ENCODE measurements at regions not wholly inside any gene's neighbourhood (a gene's known extent, or its start where the extent isn't known, plus 50 kb on each side); places are given as distances from the start of the nearest gene placed in this dataset.

DNA sequence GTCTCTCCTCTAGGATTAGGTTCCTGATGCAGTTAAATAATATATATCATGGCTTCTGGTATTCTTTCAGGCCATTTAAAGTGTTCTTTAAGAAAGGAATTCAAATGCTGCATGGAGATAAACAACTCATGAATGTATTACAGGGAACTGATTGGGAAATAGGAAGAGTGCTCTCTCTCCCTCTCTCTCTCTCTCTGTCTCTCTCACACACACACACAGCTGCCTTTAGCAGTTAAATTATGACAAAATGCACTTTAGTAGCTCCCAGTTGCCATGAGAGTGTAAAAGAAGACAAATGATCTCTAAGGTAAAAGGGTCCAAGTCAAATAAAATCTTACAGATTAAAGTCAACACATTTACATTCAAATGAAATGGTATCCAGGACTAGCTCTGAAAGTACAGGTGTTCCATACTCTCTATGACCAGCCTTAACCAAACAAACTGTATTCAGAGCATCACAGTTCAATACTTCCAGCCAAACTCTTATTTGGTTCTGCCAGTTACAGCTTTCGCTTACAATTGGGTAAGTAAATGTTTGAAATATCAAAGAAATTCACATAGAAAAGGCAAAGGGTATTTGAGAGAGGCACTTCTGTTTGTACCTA, 94.7 kb upstream of the CXXC4 start:
- H3K27ac Mint-ChIP-seq: no peak overlapping the region
- H3K4me3 Mint-ChIP-seq: no peak overlapping the region
- no peaks in the 10 kb centered on the region for H3K36me3 Mint-ChIP-seq (ENCODE audit: low read depth)
- DNase-seq: no peak
- no peaks in the 10 kb centered on the region; the same call in 1 of the 2 replicates for H3K27me3 Mint-ChIP-seq (ENCODE audit: insufficient read depth)
- H3K9me3 Mint-ChIP-seq: peaks cover 45% of the 10 kb centered on the region
- no peaks in the 10 kb centered on the region for H3K4me1 Mint-ChIP-seq (ENCODE audit: low read depth)
- TF ChIP-seq CTCF (IDR thresholded peaks at IDR 0.05): no peak

DNA sequence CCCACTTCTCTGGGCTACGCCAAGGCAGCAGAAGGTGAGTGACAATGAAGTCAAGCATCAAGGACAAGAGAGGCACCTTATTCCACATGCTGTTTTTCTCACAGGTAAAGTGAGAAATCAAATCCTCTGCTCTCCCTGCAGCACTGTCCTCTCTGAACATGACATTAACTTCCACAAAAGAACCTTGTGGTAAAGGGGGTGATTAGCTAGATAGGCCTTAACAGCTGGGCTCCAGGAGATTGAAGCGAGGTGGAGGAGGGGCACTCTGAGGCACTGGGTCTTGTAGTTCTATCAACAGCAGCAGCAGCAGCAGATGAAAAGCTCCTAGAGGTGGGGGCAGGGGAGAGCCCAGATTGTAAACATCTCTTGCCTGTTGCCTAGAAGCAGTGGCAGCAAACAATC, 96.8 kb upstream of the CXXC4 start:
- DNase-seq: no peak
- Mint-ChIP-seq H3K4me3 (no peak overlapping the region), H3K36me3 (ENCODE audit: low read depth) (no peaks in the 10 kb centered on the region), H3K27me3 (ENCODE audit: insufficient read depth) (no peaks in the 10 kb centered on the region; the same call in 1 of the 2 replicates), H3K27ac (no peak overlapping the region), H3K4me1 (ENCODE audit: low read depth) (no peaks in the 10 kb centered on the region), H3K9me3 (peaks cover 48% of the 10 kb centered on the region)
- TF ChIP-seq CTCF (IDR thresholded peaks at IDR 0.05): no peak

DNA sequence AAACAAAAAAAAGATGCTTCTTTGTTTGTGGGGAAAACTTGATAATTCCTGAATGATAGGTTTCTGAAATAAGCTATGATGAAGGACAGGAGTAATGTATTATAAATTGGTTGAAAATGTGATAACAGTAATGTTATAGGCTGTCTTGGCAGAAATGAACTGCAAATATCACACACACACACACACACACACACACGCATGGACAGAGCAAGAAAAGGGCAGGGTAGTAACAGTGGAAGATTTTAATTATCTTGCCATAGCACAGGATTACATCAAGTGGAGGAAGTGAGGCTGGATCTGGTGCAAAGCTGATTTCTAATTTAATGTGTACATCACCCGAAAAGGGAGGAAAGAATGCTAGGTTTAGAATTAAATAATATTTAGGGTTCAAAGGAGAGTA, 97.5 kb upstream of the CXXC4 start:
- Mint-ChIP-seq H3K4me3 (no peak overlapping the region), H3K9me3 (peaks cover 48% of the 10 kb centered on the region), H3K27ac (no peak overlapping the region), H3K36me3 (ENCODE audit: low read depth) (no peaks in the 10 kb centered on the region), H3K4me1 (ENCODE audit: low read depth) (no peaks in the 10 kb centered on the region), H3K27me3 (ENCODE audit: insufficient read depth) (no peaks in the 10 kb centered on the region; the same call in 1 of the 2 replicates)
- TF ChIP-seq CTCF (IDR thresholded peaks at IDR 0.05): no peak
- DNase-seq: no peak

DNA sequence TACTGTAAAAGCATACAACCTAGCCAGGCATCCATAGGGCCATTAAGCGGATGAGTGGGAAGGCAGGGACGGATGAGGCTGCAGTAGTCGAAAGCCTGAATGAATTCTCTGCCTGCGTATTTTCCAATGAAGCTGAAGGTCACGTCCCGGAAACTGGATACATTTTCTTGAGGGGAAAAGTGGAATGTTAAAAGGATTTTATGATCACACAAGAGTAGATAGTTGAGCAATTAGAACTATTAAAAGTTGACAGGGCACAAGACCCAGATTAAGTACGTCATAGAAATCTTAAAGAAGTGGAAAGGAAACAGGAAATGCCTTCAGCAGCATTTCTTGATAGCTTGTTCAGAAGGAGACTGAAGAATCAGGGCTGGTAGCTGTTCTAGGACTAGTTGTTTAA, 98.3 kb upstream of the CXXC4 start:
- no peaks in the 10 kb centered on the region; the same call in 1 of the 2 replicates for H3K27me3 Mint-ChIP-seq (ENCODE audit: insufficient read depth)
- no peak overlapping the region for H3K27ac Mint-ChIP-seq
- no peak for TF ChIP-seq CTCF (IDR thresholded peaks at IDR 0.05)
- no peak for DNase-seq
- no peaks in the 10 kb centered on the region for H3K4me1 Mint-ChIP-seq (ENCODE audit: low read depth)
- peaks cover 43% of the 10 kb centered on the region for H3K9me3 Mint-ChIP-seq
- no peak overlapping the region for H3K4me3 Mint-ChIP-seq
- no peaks in the 10 kb centered on the region for H3K36me3 Mint-ChIP-seq (ENCODE audit: low read depth)

DNA sequence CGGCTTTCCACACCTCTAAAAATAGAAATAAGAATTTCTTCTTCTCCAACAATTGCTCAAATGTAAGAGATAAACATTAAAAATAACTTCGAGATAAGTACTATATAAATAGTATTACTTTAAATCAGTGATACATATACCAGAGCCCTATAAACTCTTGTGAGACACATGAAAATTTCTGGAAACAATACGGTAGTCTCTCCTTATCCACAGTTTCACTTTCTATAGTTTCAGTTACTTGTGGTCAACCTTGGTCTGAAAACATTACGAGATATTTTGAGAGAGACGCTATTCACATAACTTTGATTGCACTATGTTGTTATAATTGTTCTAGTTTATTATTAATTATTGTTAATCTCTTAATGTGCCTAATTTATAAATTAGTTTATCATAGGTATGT, 101.5 kb upstream of the CXXC4 start:
- peaks cover 30% of the 10 kb centered on the region for H3K9me3 Mint-ChIP-seq
- H3K27me3 Mint-ChIP-seq (ENCODE audit: insufficient read depth): no peaks in the 10 kb centered on the region; the same call in 1 of the 2 replicates
- H3K27ac Mint-ChIP-seq: no peak overlapping the region
- H3K4me3 Mint-ChIP-seq: no peak overlapping the region
- H3K36me3 Mint-ChIP-seq (ENCODE audit: low read depth): no peaks in the 10 kb centered on the region
- no peak for TF ChIP-seq CTCF (IDR thresholded peaks at IDR 0.05)
- no peak for DNase-seq
- H3K4me1 Mint-ChIP-seq (ENCODE audit: low read depth): no peaks in the 10 kb centered on the region

DNA sequence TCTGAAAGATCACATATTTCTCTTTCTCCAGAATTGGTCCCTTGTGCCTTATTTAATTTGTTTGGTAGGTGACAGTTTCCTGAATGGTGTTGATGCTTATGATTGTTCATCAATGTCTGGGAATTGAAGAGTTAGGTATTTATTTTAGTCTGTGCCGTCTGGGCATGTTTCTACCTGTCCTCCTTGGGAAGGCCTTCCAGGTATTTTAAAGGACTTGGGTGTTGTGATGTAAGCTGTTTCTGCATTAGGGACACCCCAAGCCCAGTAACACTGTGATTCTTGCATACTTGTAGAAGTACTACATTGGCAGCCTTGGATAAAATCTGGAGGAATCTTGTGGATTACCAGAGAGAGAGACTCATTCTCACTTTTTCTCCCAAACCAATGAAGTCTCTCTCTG, 120.8 kb upstream of the CXXC4 start:
- H3K27me3 Mint-ChIP-seq (ENCODE audit: insufficient read depth): no peaks in the 10 kb centered on the region
- no peak for TF ChIP-seq CTCF (IDR thresholded peaks at IDR 0.05)

More for the DNA sequence above, 120.8 kb upstream of the CXXC4 start:
- Mint-ChIP-seq H3K36me3 (ENCODE audit: low read depth) (no peaks in the 10 kb centered on the region), H3K9me3 (peaks cover 50% of the 10 kb centered on the region), H3K4me3 (no peak overlapping the region), H3K27ac (no peak overlapping the region), H3K4me1 (ENCODE audit: low read depth) (no peaks in the 10 kb centered on the region)
- no peak for DNase-seq
